ENCODE measurements at regions not wholly inside any gene's neighbourhood (a gene's known extent, or its start where the extent isn't known, plus 50 kb on each side); places are given as distances from the start of the nearest gene placed in this dataset.

- ATAC-seq (ENCODE audit: low FRiP score) = no peak
- DNase-seq (ENCODE audit: low spot score) = no peak
- TF ChIP-seq, protein P1, sequence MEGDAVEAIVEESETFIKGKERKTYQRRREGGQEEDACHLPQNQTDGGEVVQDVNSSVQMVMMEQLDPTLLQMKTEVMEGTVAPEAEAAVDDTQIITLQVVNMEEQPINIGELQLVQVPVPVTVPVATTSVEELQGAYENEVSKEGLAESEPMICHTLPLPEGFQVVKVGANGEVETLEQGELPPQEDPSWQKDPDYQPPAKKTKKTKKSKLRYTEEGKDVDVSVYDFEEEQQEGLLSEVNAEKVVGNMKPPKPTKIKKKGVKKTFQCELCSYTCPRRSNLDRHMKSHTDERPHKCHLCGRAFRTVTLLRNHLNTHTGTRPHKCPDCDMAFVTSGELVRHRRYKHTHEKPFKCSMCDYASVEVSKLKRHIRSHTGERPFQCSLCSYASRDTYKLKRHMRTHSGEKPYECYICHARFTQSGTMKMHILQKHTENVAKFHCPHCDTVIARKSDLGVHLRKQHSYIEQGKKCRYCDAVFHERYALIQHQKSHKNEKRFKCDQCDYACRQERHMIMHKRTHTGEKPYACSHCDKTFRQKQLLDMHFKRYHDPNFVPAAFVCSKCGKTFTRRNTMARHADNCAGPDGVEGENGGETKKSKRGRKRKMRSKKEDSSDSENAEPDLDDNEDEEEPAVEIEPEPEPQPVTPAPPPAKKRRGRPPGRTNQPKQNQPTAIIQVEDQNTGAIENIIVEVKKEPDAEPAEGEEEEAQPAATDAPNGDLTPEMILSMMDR (IDR thresholded peaks at IDR 0.05) = no peak
These were observed 364.7 kb downstream of the PCDH7 start for GRCh38 chr4:31084806-31085416.

- DNase-seq (ENCODE audit: low spot score) (no peak), ATAC-seq (ENCODE audit: low FRiP score) (no peak)
- TF ChIP-seq, protein P1 (IDR thresholded peaks at IDR 0.05) = no peak
These were observed 365.5 kb downstream of the PCDH7 start for GRCh38 chr4:31085689-31086088.

DNA sequence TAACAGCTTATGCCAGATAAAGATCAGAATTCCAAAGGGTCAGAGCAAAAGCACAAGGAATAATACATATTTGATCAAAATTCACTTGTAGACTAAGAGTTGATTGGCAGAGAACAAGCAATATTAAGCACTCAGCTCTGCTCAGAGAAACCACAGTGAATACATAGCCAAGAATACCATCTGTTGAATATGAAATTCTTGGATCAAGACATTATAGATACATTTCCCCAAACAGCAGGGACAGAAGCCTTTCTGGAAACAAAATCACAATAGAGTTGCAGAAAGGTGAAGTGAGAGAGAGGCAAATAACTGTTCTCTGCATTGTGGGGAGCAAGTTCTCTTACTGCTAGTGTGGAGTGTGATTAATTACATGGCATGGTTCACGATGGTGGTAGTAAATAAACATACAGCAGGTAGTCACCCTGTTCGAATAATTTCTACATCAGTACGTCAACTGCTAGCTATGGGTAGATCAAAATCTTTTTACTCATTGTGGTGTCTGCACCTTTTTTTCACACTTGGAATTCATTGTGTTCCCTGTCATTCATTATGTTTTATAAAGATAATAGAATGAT, 366.7 kb downstream of the PCDH7 start:
- TF ChIP-seq, protein P1 (IDR thresholded peaks at IDR 0.05) = no peak
- no peak for DNase-seq (ENCODE audit: low spot score)
- ATAC-seq (ENCODE audit: low FRiP score) = no peak

DNA sequence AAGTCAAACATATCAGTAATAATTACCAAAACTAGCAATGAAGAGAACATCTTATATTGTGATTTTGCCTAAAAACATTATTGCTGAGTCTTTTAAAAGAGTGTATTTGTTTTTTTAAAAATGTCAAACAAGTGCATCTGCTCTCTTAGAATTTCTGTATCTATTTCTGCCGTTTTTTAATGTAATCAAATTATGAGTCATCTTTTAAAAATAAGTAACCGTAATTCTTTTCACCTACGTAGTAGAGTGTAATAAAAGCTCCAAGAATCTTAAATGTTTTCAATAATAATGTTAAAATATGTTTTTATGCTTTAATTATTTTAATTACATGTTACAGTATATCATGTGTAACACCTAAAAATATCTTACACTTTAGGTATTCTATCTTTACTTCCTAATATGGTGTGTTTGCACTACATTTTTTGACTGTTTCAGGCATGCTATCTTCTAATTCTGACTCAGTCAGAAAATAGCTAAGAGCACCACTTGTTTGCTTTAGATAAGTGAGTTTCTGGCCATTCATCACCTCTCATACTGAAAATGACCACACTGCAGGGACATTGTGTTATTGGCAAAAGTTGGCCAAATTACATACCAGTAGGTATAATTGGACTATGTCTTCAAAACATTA, 368.5 kb downstream of the PCDH7 start:
- ATAC-seq (ENCODE audit: low FRiP score) (no peak), DNase-seq (ENCODE audit: low spot score) (no peak)
- TF ChIP-seq, protein P1 (IDR thresholded peaks at IDR 0.05) = no peak

DNA sequence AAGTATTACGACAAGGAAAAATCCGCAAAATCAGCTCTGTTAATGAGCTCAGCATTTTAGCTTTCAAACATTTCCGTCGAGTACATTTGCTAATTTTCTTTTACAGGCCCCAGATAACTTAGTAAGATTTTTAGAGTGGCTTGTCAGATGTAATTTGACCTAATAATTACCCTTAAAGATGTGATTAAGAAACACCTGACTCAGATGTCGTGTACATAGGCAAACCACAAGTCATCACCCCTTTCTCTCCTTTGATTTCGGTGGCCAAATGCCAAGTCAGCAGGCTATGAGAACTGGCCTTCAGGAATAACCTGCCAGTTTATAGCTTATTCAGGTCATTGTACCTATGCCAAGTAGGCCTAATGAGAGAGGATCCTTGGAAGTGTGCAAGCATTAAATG, 369.6 kb downstream of the PCDH7 start:
- ATAC-seq (ENCODE audit: low FRiP score) = no peak
- TF ChIP-seq, protein P1 (IDR thresholded peaks at IDR 0.05) = no peak
- no peak for DNase-seq (ENCODE audit: low spot score)

- no peak for ATAC-seq (ENCODE audit: low FRiP score)
- TF ChIP-seq, protein P1 (IDR thresholded peaks at IDR 0.05) = no peak
These were observed 374.3 kb downstream of the PCDH7 start for GRCh38 chr4:31094474-31094873.

GRCh38 chr4:31097999-31098398, 377.8 kb downstream of the PCDH7 start:
- TF ChIP-seq, protein P1 (IDR thresholded peaks at IDR 0.05) = no peak
- DNase-seq (ENCODE audit: low spot score) = no peak
- no peak for ATAC-seq (ENCODE audit: low FRiP score)

More at GRCh38 chr4:31094474-31094873, 374.3 kb downstream of the PCDH7 start:
- DNase-seq (ENCODE audit: low spot score) = no peak

Measured in omental fat pad (tissue), 3 donors.